Fibroblast of the aortic adventitia (primary cell): ENCODE measurements at regions not wholly inside any gene's neighbourhood (a gene's known extent, or its start where the extent isn't known, plus 50 kb on each side); places are given as distances from the start of the nearest gene placed in this dataset.
A peak's percentile ranks its signal among the peaks of the same experiment; 100 is the strongest.
"Not testable (repeated sequence)": the region's sequence is repeated elsewhere in the genome, so short reads cannot be mapped to it uniquely, and the experiment has no call there.

Source experiments
- DNase-seq: peaks from one replicate; pipeline ENCODE4 v3.0.0-alpha.2; 2010; ENCODE audit warnings: low read depth
- H3K4me3 ChIP-seq: 2 replicates; pipeline ENCODE4 v1.5.1; 2011; ENCODE audit warnings: low read depth, mild to moderate bottlenecking, control low read depth, low read length, moderate library complexity
- TF ChIP-seq, protein P1 (sequence below): IDR thresholded peaks from 2 replicates; pipeline ENCODE4 v1.5.1; 2011; ENCODE audit warnings: mild to moderate bottlenecking, low read length, control low read depth, inconsistent platforms; ENCODE audit not compliant: insufficient read depth

DNA sequence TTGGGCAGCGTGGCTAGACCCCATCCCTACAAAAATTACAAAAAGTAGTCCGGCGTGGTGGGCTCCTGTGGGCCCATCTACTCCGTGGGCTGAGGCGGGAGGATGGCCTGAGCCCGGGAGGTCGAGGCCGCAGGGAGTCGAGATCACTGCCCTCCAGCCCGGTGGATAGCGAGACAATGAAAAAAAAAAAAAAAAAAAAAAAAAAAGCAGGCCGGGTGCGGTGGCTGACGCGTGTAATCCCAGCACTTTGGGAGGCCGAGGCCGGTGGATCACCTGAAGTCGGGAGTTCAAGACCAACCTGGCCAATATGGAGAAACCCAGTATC is 110.5 kb upstream of the LPCAT1 start:
- H3K4me3 ChIP-seq: peak overlapping the region; percentile 70
- no peak for DNase-seq
- TF ChIP-seq, protein P1, sequence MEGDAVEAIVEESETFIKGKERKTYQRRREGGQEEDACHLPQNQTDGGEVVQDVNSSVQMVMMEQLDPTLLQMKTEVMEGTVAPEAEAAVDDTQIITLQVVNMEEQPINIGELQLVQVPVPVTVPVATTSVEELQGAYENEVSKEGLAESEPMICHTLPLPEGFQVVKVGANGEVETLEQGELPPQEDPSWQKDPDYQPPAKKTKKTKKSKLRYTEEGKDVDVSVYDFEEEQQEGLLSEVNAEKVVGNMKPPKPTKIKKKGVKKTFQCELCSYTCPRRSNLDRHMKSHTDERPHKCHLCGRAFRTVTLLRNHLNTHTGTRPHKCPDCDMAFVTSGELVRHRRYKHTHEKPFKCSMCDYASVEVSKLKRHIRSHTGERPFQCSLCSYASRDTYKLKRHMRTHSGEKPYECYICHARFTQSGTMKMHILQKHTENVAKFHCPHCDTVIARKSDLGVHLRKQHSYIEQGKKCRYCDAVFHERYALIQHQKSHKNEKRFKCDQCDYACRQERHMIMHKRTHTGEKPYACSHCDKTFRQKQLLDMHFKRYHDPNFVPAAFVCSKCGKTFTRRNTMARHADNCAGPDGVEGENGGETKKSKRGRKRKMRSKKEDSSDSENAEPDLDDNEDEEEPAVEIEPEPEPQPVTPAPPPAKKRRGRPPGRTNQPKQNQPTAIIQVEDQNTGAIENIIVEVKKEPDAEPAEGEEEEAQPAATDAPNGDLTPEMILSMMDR: no peak

DNA sequence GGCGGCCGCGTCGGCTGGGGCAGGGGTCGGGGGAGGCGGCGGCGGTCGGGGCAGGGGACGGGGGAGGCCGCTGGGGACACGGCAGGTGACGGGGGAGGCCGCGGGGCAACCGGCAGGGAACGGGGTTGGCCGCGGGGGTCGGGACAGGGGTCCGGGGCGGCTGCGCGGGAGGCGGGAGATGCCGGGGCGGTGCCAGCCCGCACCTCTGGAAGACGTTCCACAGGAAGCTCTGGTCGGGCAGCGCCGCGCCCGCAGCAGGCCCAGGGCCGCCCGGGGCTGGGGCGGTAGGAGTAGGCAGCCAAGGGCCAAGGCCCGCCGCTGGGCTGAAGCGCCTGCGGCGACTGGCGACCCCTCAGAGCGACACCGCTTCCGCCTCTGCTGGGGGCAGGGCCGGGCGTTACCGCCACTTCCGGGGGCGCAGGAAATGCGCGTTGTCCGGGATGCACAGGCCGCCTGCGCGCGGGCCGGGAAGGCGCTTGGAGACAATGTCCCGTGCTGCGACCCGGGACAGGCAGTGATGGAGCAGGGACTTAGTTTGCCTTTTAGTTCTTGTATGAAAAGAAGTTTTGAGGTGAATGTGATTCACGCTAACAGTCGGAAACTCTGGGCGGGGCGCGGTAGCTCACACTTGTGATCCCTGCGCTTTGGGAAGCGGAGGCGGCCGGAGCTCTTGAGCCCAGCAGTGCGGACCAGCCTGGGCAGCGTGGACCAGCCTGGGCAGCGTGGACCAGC is 110.0 kb upstream of the LPCAT1 start:
- H3K4me3 ChIP-seq: peak overlapping the region; percentile 70
- TF ChIP-seq, protein P1: no peak
- peak; percentile 72 for DNase-seq

DNA sequence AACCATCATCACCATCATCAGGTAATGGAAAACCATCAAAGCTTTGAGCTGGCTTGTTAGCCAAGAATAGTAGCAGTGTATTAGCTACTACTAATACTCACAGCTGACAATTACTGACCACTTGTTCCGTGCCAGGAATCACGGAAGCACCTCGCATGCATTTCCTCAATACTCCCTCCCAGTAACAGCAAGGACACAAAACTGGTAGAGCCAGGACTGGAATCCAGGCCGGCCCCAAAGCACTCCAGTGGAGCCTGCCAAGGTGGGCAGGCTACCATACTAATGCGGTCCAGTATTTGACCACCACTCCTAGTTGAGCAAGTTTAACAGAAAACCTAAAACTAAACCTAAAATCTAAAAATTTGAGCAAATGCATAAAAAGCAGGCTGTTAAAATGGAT is 107.2 kb upstream of the LPCAT1 start:
- DNase-seq, H3K4me3 ChIP-seq: not testable (repeated sequence)

DNA sequence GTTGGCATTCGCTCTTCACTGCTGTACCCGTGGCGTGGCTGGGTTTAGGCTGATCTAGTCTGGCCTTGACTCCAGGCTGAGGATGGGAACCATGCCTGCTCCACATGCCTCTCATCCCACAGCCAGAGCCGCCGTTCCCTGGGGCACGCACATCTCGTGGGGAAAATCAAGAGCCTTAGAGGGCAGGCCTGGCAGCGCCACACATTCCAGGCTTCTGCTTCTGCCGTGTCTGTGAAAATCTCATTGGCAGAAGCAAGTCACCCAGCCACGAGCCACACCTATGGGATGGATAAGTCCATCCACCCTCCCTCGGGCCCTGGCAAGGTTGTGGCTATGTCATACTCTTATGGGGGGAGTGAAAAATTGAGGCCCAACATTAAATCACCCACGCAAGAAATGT is 102.6 kb upstream of the LPCAT1 start:
- not testable (repeated sequence) for H3K4me3 ChIP-seq, DNase-seq

DNA sequence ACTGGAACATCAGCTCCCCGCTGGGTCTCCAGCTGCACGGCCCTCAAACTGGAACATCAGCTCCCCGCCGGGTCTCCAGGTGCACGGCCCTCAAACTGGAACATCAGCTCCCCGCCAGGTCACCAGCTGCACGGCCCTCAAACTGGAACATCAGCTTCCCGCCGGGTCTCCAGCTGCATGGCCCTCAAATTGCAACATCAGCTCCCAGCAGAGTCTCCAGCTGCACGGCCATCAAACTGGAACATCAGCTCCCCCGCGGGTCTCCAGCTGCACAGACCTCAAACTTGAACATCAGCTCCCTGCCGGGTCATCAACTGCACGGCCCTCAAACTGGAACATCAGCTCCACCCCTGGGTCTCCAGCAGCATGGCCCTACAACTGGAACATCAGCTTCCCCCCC is 95.8 kb upstream of the LPCAT1 start:
- not testable (repeated sequence) for DNase-seq, H3K4me3 ChIP-seq

DNA sequence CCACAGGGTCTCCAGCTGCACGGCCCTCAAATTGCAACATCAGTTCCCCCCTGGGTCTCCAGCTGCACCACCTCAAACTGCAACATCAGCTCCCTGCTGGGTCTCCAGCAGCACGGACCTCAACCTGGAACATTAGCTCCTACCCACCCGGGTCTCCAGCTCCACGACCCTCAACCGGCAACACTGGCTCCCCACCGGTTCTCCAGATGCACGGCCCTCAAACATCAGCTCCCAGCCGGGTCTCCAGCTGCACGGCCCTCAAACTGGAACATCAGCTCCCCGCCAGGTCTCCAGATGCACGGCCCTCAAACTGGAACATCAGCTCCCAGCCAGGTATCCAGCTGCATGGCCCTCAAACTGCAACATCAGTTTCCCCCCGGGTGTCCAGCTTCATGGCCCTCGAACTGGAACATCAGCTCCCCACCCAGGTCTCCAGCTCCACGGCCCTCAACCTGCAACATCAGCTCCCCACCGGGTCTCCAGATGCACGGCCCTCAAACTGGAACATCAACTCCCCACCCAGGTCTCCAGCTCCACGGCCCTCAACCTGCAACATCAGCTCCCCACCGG is 94.6 kb upstream of the LPCAT1 start:
- not testable (repeated sequence) for DNase-seq, H3K4me3 ChIP-seq

DNA sequence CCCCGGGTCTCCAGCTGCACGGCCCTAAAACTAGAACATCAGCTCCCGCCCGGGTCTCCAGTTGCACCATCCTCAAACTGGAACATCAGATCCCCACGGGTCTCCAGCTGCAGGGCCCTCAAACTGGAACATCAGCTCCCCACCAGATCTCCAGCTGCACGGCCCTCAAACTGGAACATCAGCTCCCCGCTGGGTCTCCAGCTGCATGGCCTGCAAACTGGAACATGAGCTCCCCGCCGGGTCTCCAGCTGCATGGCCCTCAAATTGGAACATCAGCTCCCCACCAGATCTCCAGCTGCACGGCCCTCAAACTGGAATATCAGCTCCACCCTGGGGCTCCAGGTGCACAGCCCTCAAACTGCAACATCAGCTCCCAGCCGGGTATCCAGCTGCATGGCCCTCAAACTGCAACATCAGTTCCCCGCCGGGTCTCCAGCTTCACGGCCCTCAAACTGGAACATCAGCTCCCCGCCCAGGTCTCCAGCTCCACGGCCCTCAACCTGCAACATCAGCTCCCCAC is 93.5 kb upstream of the LPCAT1 start:
- not testable (repeated sequence) for DNase-seq, H3K4me3 ChIP-seq

DNA sequence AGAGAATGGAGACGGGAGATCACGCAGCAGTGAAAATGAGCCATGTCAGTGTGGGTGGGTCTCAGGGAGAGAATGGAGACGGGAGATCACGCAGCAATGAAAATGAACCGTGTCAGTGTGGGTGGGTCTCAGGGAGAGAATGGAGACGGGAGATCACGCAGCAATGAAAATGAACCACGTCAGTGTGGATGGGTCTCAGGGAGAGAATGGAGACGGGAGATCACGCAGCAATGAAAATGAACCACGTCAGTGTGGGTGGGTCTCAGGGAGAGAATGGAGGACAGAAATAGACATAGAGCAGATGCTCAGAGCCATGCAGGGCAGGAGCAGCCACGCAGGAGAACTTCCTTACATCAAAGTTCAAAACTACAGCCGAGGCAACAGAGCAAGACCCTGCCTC is 89.8 kb upstream of the LPCAT1 start:
- H3K4me3 ChIP-seq, DNase-seq: not testable (repeated sequence)

DNA sequence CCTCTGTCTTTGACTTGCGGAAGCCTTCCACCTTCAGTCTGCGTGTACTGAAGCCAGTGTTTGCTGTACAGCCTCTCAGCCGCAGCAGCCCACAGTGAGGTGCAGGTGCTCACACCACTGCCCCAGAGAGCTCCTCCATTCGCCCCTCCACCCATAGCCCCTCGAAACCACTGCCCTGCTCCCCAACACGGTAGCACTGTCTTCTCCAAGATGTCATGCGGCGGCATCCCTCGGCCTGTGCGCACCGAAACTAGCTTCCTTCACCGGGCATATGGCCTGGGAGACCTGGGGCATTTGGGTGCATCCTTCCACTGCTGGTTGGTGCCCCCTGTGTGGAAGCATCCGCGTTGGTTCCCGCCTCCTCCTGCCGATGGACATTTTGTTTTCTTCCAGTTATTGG is 86.8 kb upstream of the LPCAT1 start:
- H3K4me3 ChIP-seq, DNase-seq: not testable (repeated sequence)

DNA sequence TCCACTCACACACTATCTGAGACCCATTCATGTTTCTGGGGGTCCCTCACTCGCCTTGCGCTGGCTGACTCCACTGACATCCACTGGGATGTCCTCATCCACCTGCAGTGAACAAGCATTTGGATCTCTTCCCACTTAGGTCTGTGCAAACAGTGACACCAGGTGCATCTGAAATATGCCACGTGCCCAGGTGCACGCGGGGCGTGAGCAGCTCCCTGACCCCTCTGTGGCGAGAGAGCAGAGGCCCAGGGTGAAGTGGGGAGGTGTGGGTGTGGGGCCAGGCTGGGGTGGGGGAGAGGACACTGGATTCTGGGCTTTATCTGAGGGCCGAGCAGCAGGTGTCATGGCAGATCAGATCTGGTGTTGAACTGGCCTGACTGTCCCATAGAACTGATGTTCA is 85.4 kb upstream of the LPCAT1 start:
- DNase-seq, H3K4me3 ChIP-seq: not testable (repeated sequence)

DNA sequence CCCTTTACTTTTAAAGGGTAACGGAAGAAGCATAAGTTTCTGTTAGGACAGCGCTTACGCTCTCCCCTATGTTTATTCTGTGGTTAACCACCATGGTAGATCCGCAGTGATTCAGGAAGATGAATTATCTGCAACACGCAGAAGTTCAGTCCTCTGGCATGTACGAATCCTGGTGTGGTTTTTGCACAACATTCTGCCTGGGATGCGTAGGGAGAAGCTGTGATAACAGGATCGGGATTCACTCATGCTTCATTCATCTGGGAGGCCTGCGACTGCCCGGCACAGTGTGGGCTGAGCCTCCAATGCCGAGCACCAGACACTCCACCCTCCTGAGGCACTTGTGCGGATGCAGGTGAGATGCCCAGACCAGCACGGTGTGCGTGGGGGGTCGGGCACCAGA is 84.6 kb upstream of the LPCAT1 start:
- peak; percentile 58 for DNase-seq
- not testable (repeated sequence) for H3K4me3 ChIP-seq

DNA sequence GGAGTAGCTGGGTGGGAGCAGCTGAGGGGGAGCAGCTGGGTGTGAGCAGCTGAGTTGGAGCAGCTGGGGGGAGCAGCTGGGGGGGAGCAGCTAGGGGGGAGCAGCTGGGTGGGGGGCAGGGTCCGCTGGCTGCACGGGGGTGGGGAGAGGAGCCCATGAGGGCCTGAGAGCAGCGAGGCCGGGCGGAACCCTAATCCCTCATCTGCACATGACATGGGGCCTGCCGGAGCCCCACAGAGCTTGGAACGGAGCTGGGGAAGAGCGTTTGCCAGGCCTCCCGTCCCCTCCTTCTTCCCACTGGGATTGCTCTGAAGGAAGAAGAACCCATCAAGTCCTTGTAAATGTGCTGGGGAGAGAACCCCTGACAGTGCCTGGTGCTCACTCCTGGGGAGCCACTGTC is 83.2 kb upstream of the LPCAT1 start:
- H3K4me3 ChIP-seq, DNase-seq: not testable (repeated sequence)

DNA sequence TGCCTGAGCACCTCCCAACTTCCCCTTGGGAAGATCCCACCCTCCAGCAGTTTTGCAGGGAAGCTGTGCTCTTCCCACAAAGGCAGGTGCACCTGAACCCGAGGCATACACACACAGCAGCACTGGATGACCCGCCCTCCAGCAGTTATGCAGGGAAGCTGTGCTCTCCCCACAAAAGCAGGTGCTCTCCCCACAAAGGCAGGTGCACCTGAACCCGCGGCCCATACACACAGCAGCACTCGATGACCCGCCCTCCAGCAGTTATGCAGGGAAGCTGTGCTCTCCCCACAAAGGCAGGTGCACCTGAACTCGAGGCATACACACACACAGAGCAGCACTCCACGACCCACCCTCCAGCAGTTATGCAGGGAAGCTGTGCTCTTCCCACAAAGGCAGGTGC is 80.2 kb upstream of the LPCAT1 start:
- not testable (repeated sequence) for DNase-seq, H3K4me3 ChIP-seq

DNA sequence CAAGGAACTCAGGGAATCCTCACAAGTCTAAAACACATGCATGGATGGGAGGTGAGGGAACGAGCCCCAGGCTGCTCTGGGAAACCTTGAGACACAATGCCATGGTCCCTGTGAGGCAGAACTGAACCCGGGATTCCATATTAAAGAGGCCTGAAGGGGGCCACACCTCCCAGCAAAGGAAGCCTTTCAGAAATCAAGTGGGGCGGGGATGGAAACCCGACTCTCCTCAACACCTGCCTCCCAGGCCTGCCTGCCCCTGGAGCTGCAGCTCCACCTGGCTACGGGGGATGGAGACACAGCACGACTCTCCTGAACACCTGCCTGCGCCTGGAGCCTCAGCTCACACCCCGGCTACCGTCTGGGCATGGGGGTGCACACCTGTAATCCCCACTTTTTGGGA is 77.8 kb upstream of the LPCAT1 start:
- DNase-seq, H3K4me3 ChIP-seq: not testable (repeated sequence)
